ENCODE measurements at regions not wholly inside any gene's neighbourhood (a gene's known extent, or its start where the extent isn't known, plus 50 kb on each side); places are given as distances from the start of the nearest gene placed in this dataset.

GRCh38 chr16:29312835-29313558 lies 93.5 kb downstream of the NPIPB11 start:
- TF ChIP-seq KLF11 (CRISPR knock-in tag; IDR thresholded peaks at IDR 0.05), result no peak
- no peak for TF ChIP-seq POLR2A (IDR thresholded peaks at IDR 0.05; ENCODE audit: insufficient read depth in 1 of 2, low read depth in 2 of 2, low read length in 2 of 2)
- TF ChIP-seq ZFP41 (CRISPR knock-in tag; IDR thresholded peaks at IDR 0.05; ENCODE audit: borderline replicate concordance), result no peak
- no peak for TF ChIP-seq ZNF513 (CRISPR knock-in tag; conservative IDR thresholded peaks at IDR 0.05)

Data from HepG2 (cell line).